ENCODE measurements at regions not wholly inside any gene's neighbourhood (a gene's known extent, or its start where the extent isn't known, plus 50 kb on each side); places are given as distances from the start of the nearest gene placed in this dataset.
A peak's percentile ranks its signal among the peaks of the same experiment; 100 is the strongest.

- DNase-seq (ENCODE audit: low spot score) = no peak
Observed at GRCh38 chr1:58891347-58891746, 107.5 kb upstream of the JUN start.

GRCh38 chr1:58893257-58893869 lies 109.5 kb upstream of the JUN start:
- no peak for DNase-seq (ENCODE audit: low spot score)

GRCh38 chr1:58895082-58895481 lies 111.2 kb upstream of the JUN start:
- no peak for DNase-seq (ENCODE audit: low spot score)

- DNase-seq (ENCODE audit: low spot score) = no peak
Observed at GRCh38 chr1:58895559-58896145, 111.8 kb upstream of the JUN start.

- DNase-seq (ENCODE audit: low spot score) = peak; percentile 40
Observed at GRCh38 chr1:58896246-58897183, 112.7 kb upstream of the JUN start.

GRCh38 chr1:58898739-58899586 lies 115.1 kb upstream of the JUN start:
- peak; percentile 46 for DNase-seq (ENCODE audit: low spot score)

- no peak for DNase-seq (ENCODE audit: low spot score)
Observed at GRCh38 chr1:58899587-58900271, 115.9 kb upstream of the JUN start.

- DNase-seq (ENCODE audit: low spot score) = no peak
Observed at GRCh38 chr1:58900396-58900795, 116.5 kb upstream of the JUN start.

GRCh38 chr1:58901008-58901407 lies 117.2 kb upstream of the JUN start:
- no peak for DNase-seq (ENCODE audit: low spot score)

- DNase-seq (ENCODE audit: low spot score) = no peak
Observed at GRCh38 chr1:58902830-58903513, 119.1 kb upstream of the JUN start.

GRCh38 chr1:58903514-58904298 lies 119.9 kb upstream of the JUN start:
- DNase-seq (ENCODE audit: low spot score) = peak; percentile 54

- DNase-seq (ENCODE audit: low spot score) = no peak
Observed at GRCh38 chr1:58904299-58905125, 120.7 kb upstream of the JUN start.

- DNase-seq (ENCODE audit: low spot score) = no peak
Observed at GRCh38 chr1:58905126-58905490, 121.3 kb upstream of the JUN start.

GRCh38 chr1:58905628-58906221 lies 121.9 kb upstream of the JUN start:
- no peak for DNase-seq (ENCODE audit: low spot score)

- DNase-seq (ENCODE audit: low spot score) = no peak
Observed at GRCh38 chr1:58907398-58907797, 123.6 kb upstream of the JUN start.

- no peak for DNase-seq (ENCODE audit: low spot score)
Observed at GRCh38 chr1:58908561-58909560, 125.0 kb upstream of the JUN start.

- DNase-seq (ENCODE audit: low spot score) = no peak
Observed at GRCh38 chr1:58909914-58910681, 126.3 kb upstream of the JUN start.

Measured in hematopoietic multipotent progenitor cell treated with erythropoietin and hydrocortisone succinate and interleukin-3 and kit ligand, for 17 days (in vitro differentiated cells).